Muscle layer of colon (tissue), 2 donors: ENCODE measurements at regions not wholly inside any gene's neighbourhood (a gene's known extent, or its start where the extent isn't known, plus 50 kb on each side); places are given as distances from the start of the nearest gene placed in this dataset.
"Not testable (repeated sequence)": the region's sequence is repeated elsewhere in the genome, so short reads cannot be mapped to it uniquely, and the experiment has no call there.

Experiments
- H3K27ac ChIP-seq: one replicate; pipeline ENCODE4 v1.7.0; 2013; ENCODE audit warnings: low read depth, mild to moderate bottlenecking, low read length, moderate library complexity
- H3K27me3 ChIP-seq, 2 donors: one replicate each; pipeline ENCODE4 v1.7.0; 2013; ENCODE audit warnings: low read length in 2 of 2, mild to moderate bottlenecking in 2 of 2; ENCODE audit not compliant: insufficient read depth in 2 of 2, control insufficient read depth in 1 of 2
- H3K36me3 ChIP-seq: one replicate; pipeline ENCODE4 v1.7.0; 2013; ENCODE audit warnings: mild to moderate bottlenecking, low read length; ENCODE audit not compliant: insufficient read depth
- H3K4me1 ChIP-seq: one replicate; pipeline ENCODE4 v1.7.0; 2013; ENCODE audit warnings: mild to moderate bottlenecking, low read length; ENCODE audit not compliant: insufficient read depth
- H3K4me3 ChIP-seq, 2 donors: one replicate each; pipeline ENCODE4 v1.7.0; 2013; ENCODE audit warnings: low read length in 2 of 2, low read depth in 1 of 2, mild to moderate bottlenecking in 1 of 2, moderate library complexity in 1 of 2
- H3K9ac ChIP-seq: one replicate; pipeline ENCODE4 v1.7.0; 2013; ENCODE audit warnings: low read length
- H3K9me3 ChIP-seq: one replicate; pipeline ENCODE4 v1.7.0; 2013; ENCODE audit warnings: mild to moderate bottlenecking, low read length
- donor health status: abdominal sarcoma.
- donor health status: Adenocarcinoma of cecum.

DNA sequence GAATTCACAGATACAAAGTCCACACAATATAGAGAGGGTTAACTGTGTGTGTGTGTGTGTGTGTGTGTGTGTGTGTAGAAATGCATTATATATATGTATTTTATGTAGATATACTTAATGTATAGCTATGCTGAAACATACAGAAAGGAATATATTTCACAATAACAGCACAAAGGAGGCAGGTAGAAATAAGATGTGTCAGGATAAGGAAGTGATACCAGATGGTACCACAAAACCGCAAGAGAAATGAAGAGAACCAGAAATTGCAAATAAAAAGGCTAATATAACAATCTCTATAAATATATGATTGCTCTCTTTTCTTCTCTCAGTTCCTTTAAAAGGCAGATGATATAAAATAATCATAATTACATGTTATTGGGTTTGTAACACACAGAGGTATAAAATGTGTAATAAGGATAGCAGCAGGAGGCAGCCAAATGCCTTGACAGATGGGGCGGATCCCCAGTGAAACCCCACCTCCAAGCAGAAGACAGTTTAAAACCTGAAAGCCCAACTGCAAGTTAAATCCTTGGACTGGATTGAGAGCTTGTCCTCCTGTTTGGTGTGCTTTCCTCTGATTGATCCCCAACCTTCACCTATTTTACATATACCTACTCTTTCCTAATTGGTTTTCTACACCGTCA, 365.4 kb upstream of the C16orf82 start:
- no peaks in the 10 kb centered on the region for H3K9me3 ChIP-seq
- H3K4me1 ChIP-seq: no peaks in the 10 kb centered on the region
- H3K9ac ChIP-seq: no peak overlapping the region
- H3K27ac ChIP-seq: no peak overlapping the region
- H3K27me3 ChIP-seq: no peaks in the 10 kb centered on the region
- no peaks in the 10 kb centered on the region for H3K36me3 ChIP-seq
- no peak overlapping the region for H3K4me3 ChIP-seq

DNA sequence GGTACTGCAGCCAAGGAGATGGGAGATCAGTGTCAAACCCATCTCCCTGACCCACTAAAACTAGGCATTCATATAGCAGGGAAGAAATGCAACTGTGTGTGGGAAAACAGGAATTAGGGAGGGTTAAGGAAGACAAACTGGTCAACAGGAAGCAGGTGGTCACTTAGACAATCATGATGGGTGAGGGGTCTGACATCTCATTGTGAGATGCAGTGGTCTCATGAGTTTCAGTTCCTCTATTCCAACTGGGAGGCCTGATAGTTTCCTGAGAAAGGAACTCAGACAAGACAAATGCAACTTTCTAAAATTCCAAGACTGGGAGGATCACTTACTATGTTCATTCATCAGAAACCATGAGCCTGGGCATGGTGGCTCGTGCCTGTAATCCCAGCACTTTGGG, 361.4 kb upstream of the C16orf82 start:
- H3K4me3 ChIP-seq: no peak overlapping the region
- no peaks in the 10 kb centered on the region for H3K27me3 ChIP-seq
- no peaks in the 10 kb centered on the region for H3K9me3 ChIP-seq
- no peak overlapping the region for H3K27ac ChIP-seq
- H3K4me1 ChIP-seq: no peaks in the 10 kb centered on the region
- H3K36me3 ChIP-seq: no peaks in the 10 kb centered on the region
- H3K9ac ChIP-seq: no peak overlapping the region

GRCh38 chr16:26708428-26708827, 358.3 kb upstream of the C16orf82 start:
- no peaks in the 10 kb centered on the region for H3K9me3 ChIP-seq
- no peaks in the 10 kb centered on the region for H3K4me1 ChIP-seq
- no peak overlapping the region for H3K4me3 ChIP-seq
- H3K27ac ChIP-seq: no peak overlapping the region
- H3K27me3 ChIP-seq: no peaks in the 10 kb centered on the region
- no peaks in the 10 kb centered on the region for H3K36me3 ChIP-seq
- H3K9ac ChIP-seq: no peak overlapping the region

DNA sequence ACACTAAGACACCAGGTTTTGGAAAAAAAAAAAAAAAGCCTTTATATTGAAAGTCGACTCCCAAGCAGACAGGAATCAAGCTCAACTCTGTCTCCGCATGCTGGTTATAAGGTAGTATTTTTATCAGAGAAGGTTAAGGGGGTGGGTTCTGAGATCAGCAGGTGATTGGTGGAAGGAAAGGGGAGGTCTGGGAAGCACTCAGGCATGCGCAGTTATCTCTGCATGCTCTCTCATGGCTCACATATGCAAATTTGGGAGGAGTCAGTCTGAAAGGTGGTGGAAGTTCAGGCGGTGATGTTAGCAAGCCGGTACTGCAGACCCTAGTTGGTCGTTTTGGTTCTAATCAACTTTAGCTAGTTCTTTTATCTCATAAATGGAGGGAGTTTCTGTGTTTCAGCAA, 357.6 kb upstream of the C16orf82 start:
- Histone ChIP-seq H3K27me3 (no peaks in the 10 kb centered on the region), H3K4me3 (no peak overlapping the region), H3K9ac (no peak overlapping the region), H3K4me1 (no peaks in the 10 kb centered on the region), H3K27ac (no peak overlapping the region), H3K36me3 (no peaks in the 10 kb centered on the region), H3K9me3 (no peaks in the 10 kb centered on the region)

GRCh38 chr16:26709754-26710153, 357.0 kb upstream of the C16orf82 start:
- H3K9me3 ChIP-seq: no peaks in the 10 kb centered on the region

DNA sequence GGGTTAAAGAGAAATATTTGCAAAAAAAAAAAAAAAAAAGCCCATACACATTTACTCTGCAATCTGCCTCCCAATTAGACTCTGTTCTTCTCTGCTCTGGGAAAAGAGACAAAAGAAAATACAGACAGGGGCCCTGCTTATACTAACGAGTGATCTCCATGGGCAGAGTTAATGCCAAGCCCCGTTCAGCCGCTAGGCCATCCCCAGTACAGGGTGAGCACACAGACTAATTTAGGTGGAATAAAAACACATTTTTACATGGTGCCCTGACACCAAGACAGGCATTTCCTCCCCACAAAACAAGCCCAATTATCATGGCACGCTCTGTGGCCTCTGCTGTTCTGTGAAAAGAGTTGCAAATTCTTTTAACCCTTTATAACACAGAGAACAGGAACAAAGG, 356.3 kb upstream of the C16orf82 start:
- no peaks in the 10 kb centered on the region for H3K36me3 ChIP-seq
- no peaks in the 10 kb centered on the region for H3K9me3 ChIP-seq
- H3K27me3 ChIP-seq: no peaks in the 10 kb centered on the region
- no peaks in the 10 kb centered on the region for H3K4me1 ChIP-seq
- no peak overlapping the region for H3K9ac ChIP-seq
- H3K27ac ChIP-seq: no peak overlapping the region
- H3K4me3 ChIP-seq: no peak overlapping the region

More at GRCh38 chr16:26709754-26710153, 357.0 kb upstream of the C16orf82 start:
- no peaks in the 10 kb centered on the region for H3K27me3 ChIP-seq
- no peak overlapping the region for H3K4me3 ChIP-seq
- H3K9ac ChIP-seq: no peak overlapping the region
- H3K27ac ChIP-seq: no peak overlapping the region
- H3K4me1 ChIP-seq: no peaks in the 10 kb centered on the region
- no peaks in the 10 kb centered on the region for H3K36me3 ChIP-seq

DNA sequence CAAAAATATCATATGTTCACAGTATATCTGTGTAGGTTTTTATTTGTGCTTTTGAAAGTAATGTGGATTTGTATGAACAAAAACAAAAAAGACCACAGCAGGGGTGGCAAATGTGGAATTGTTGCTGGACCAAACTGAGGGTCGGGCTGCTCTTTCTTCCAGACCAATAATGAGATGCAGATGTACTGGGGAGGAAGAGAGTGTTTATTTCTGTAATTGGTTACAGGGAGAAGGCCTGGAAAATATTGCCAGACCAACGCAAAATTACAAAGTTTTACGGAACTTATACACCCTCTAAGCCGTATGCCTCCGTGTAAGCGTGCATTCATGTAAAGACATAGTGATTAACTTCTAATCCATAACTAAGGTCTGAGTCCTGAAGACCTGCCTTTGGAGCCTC, 353.9 kb upstream of the C16orf82 start:
- H3K4me3 ChIP-seq: no peak overlapping the region
- H3K9ac ChIP-seq: no peak overlapping the region
- H3K27me3 ChIP-seq: no peaks in the 10 kb centered on the region
- H3K27ac ChIP-seq: no peak overlapping the region
- H3K9me3 ChIP-seq: no peaks in the 10 kb centered on the region
- H3K4me1 ChIP-seq: no peaks in the 10 kb centered on the region
- no peaks in the 10 kb centered on the region for H3K36me3 ChIP-seq

GRCh38 chr16:26715969-26716368, 350.8 kb upstream of the C16orf82 start:
- Histone ChIP-seq H3K9me3 (no peaks in the 10 kb centered on the region), H3K36me3 (no peaks in the 10 kb centered on the region), H3K9ac (no peak overlapping the region), H3K4me1 (no peaks in the 10 kb centered on the region), H3K27ac (no peak overlapping the region), H3K27me3 (no peaks in the 10 kb centered on the region), H3K4me3 (no peak overlapping the region)

GRCh38 chr16:26717826-26718225, 348.9 kb upstream of the C16orf82 start:
- Histone ChIP-seq H3K27me3 (no peaks in the 10 kb centered on the region), H3K27ac (no peak overlapping the region), H3K9ac (no peak overlapping the region), H3K36me3 (no peaks in the 10 kb centered on the region), H3K4me3 (no peak overlapping the region), H3K9me3 (no peaks in the 10 kb centered on the region), H3K4me1 (no peaks in the 10 kb centered on the region)

DNA sequence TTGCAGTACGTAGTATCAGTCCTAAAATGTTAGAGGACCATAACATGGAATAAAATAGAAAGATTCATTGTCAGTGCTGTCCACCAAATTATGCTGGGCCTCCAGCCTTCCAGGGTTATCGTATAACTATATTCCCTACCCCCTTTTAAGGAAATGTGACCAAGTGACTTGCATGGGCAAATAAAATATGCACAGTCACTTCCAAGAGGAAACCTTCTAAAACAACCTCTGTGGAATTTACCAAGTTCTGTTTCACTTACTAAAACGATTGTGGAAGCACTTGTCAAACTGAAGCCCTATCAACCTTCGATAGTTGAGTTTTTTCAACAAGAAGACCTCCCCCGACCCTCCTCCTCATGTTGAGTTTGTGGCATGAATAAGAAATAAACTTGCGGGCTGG, 345.4 kb upstream of the C16orf82 start:
- no peaks in the 10 kb centered on the region for H3K36me3 ChIP-seq
- H3K4me1 ChIP-seq: no peaks in the 10 kb centered on the region
- no peaks in the 10 kb centered on the region for H3K9me3 ChIP-seq
- H3K4me3 ChIP-seq: no peak overlapping the region
- no peaks in the 10 kb centered on the region for H3K27me3 ChIP-seq
- H3K9ac ChIP-seq: no peak overlapping the region
- H3K27ac ChIP-seq: no peak overlapping the region

DNA sequence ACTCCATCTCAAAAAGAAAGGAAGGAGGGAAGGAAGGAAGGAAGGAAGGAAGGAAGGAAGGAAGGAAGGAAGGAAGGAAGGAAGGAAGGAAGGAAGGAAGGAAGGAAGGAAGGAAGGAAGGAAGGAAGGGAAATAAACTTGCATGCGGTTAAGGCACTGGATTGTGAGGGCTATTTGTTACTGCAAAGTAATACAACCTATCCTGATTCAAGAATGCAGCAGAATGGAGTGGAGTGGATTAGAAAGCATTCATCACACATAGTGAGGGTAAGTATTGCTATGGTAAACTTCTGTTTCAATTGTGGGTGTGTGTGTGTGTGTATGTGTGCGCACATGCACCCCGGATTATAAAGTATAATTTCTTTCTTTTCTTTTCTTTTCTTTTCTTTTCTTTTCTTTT, 344.8 kb upstream of the C16orf82 start:
- H3K4me1 ChIP-seq: not testable (repeated sequence)

DNA sequence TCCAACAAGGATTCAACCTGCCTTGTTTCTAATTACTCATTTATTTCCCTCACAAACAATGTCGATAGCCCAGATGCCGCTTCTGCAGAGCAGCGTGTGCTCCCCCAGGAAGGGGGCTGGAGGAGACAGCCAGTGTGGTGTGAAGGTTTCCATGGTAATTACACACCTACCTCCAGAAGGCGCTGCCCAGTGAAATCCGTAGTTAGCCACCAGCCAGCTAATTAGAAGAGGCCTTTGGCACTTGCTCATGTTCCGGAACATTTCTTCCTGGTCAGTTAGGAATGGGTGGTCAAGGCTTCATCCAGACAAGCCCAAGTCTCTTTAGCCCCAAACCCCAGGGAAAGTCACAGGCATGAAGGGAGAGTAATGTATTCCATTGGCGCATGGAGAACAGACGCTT, 342.5 kb upstream of the C16orf82 start:
- Histone ChIP-seq H3K27me3 (no peaks in the 10 kb centered on the region), H3K36me3 (no peaks in the 10 kb centered on the region), H3K9me3 (no peaks in the 10 kb centered on the region), H3K4me1 (no peaks in the 10 kb centered on the region), H3K4me3 (no peak overlapping the region), H3K27ac (no peak overlapping the region), H3K9ac (no peak overlapping the region)

More for the DNA sequence above, 344.8 kb upstream of the C16orf82 start:
- H3K4me3 ChIP-seq, H3K36me3 ChIP-seq, H3K9me3 ChIP-seq, H3K9ac ChIP-seq, H3K27ac ChIP-seq, H3K27me3 ChIP-seq: not testable (repeated sequence)
